RWPE2 (cell line): ENCODE measurements at regions not wholly inside any gene's neighbourhood (a gene's known extent, or its start where the extent isn't known, plus 50 kb on each side); places are given as distances from the start of the nearest gene placed in this dataset.
A peak's percentile ranks its signal among the peaks of the same experiment; 100 is the strongest.

Experiments used
- ATAC-seq: fragments of 200-7000 bp; cut with Tn5 transposase; 3 replicates; pipeline ENCODE4 v1.9.1; 2021; ENCODE audit warnings: low read depth
- DNase-seq: peaks from one replicate; pipeline ENCODE4 v3.0.0-alpha.2; 2020; ENCODE audit warnings: low spot score
- H3K27ac ChIP-seq: fragments of 450-650 bp; 2 replicates; pipeline ENCODE4 v1.5.1; 2017; ENCODE audit warnings: mild to moderate bottlenecking; ENCODE audit not compliant: poor library complexity, severe bottlenecking
- H3K27me3 ChIP-seq: fragments of 250-450 bp; sonication (Bioruptor Pico); 2 replicates; pipeline ENCODE4 v1.5.1; 2021; ENCODE audit warnings: mild to moderate bottlenecking, moderate library complexity; ENCODE audit not compliant: insufficient read depth, poor library complexity, severe bottlenecking
- H3K36me3 ChIP-seq: fragments of 250-450 bp; sonication (Bioruptor Pico); 2 replicates; pipeline ENCODE4 v1.5.1; 2020; ENCODE audit warnings: low read depth, mild to moderate bottlenecking, moderate library complexity
- H3K4me1 ChIP-seq: fragments of 250-450 bp; sonication (Bioruptor Pico); 2 replicates; pipeline ENCODE4 v1.5.1; 2021; ENCODE audit warnings: mild to moderate bottlenecking, moderate library complexity; ENCODE audit not compliant: insufficient read depth, poor library complexity, severe bottlenecking
- H3K4me3 ChIP-seq: fragments of 250-450 bp; sonication (Bioruptor Pico); 2 replicates; pipeline ENCODE4 v1.5.1; 2021; ENCODE audit warnings: mild to moderate bottlenecking, moderate library complexity; ENCODE audit not compliant: severe bottlenecking
- H3K9me3 ChIP-seq: fragments of 250-450 bp; sonication (Bioruptor Pico); 2 replicates; pipeline ENCODE4 v1.5.1; 2021; ENCODE audit warnings: mild to moderate bottlenecking, moderate library complexity; ENCODE audit not compliant: severe bottlenecking
- CTCF ChIP-seq: fragments of 450-650 bp; IDR thresholded peaks from one replicate; pipeline ENCODE4 v1.5.1; 2017; ENCODE audit warnings: mild to moderate bottlenecking, moderate library complexity; ENCODE audit not compliant: poor library complexity, severe bottlenecking

GRCh38 chr1:61602663-61603062 lies 122.3 kb downstream of the TM2D1 start:
- Histone ChIP-seq H3K9me3 (no peaks in the 10 kb centered on the region), H3K27me3 (no peaks in the 10 kb centered on the region), H3K27ac (no peak overlapping the region), H3K4me1 (peaks cover 33% of the 10 kb centered on the region), H3K4me3 (no peak overlapping the region), H3K36me3 (no peaks in the 10 kb centered on the region)
- TF ChIP-seq CTCF, result no peak
- no peak for DNase-seq
- no peak for ATAC-seq

- Histone ChIP-seq H3K36me3 (no peaks in the 10 kb centered on the region), H3K27me3 (no peaks in the 10 kb centered on the region), H3K27ac (no peak overlapping the region), H3K4me1 (no peaks in the 10 kb centered on the region), H3K4me3 (no peak overlapping the region), H3K9me3 (no peaks in the 10 kb centered on the region)
- no peak for TF ChIP-seq CTCF
- DNase-seq, result no peak
- ATAC-seq, result no peak
Measured at GRCh38 chr1:61597601-61598000, 127.3 kb downstream of the TM2D1 start.

- no peaks in the 10 kb centered on the region for H3K9me3 ChIP-seq
- no peak for DNase-seq
- ATAC-seq, result no peak
Measured at GRCh38 chr1:61593331-61593730, 131.6 kb downstream of the TM2D1 start.

GRCh38 chr1:61591351-61591750 lies 133.6 kb downstream of the TM2D1 start:
- Histone ChIP-seq H3K4me3 (no peak overlapping the region), H3K27me3 (no peaks in the 10 kb centered on the region), H3K4me1 (peaks cover under 1% of the 10 kb centered on the region), H3K36me3 (no peaks in the 10 kb centered on the region), H3K9me3 (no peaks in the 10 kb centered on the region), H3K27ac (no peak overlapping the region)
- DNase-seq, result no peak
- TF ChIP-seq CTCF, result no peak
- ATAC-seq, result no peak

More at GRCh38 chr1:61593331-61593730, 131.6 kb downstream of the TM2D1 start:
- Histone ChIP-seq H3K4me1 (no peaks in the 10 kb centered on the region), H3K27ac (no peak overlapping the region), H3K27me3 (no peaks in the 10 kb centered on the region), H3K4me3 (no peak overlapping the region), H3K36me3 (no peaks in the 10 kb centered on the region)
- no peak for TF ChIP-seq CTCF

- H3K4me1 ChIP-seq, result peaks cover 13% of the 10 kb centered on the region
- no peak for DNase-seq
- H3K27me3 ChIP-seq, result no peaks in the 10 kb centered on the region
- TF ChIP-seq CTCF, result peak; percentile 94
- H3K4me3 ChIP-seq, result no peak overlapping the region
- ATAC-seq, result peak; percentile 97
- H3K36me3 ChIP-seq, result no peaks in the 10 kb centered on the region
- H3K27ac ChIP-seq, result no peak overlapping the region
- no peaks in the 10 kb centered on the region for H3K9me3 ChIP-seq
Measured at GRCh38 chr1:61588736-61589672, 135.9 kb downstream of the TM2D1 start.
